GM19023 (cell line): ENCODE measurements at regions not wholly inside any gene's neighbourhood (a gene's known extent, or its start where the extent isn't known, plus 50 kb on each side); places are given as distances from the start of the nearest gene placed in this dataset.

Source experiments
- ATAC-seq: cut with Tn5 transposase; IDR thresholded peaks from one replicate; pipeline ENCODE4 v1.9.1; 2021; ENCODE audit warnings: mild to moderate bottlenecking, moderate library complexity; ENCODE audit not compliant: unreplicated experiment

DNA sequence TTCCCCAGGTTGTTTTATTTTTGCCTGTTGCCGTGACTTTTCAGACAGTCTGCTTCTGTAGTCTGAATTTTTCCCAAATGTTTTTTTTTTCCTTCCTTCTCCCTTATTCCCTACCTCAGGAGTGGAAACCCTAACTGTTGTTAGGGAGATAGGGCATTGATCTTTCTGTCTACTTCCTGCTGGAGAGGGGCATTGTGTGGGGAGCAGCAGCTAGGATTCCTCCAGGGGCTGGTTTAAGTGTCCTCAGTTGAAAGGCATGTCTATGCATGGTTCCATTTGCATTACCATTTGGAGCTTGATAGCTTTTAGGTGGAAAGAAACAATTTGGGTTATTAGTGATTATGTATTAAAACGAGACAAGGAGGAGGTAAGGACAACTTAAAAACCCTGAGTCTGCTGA is 383.9 kb downstream of the DCAF12L2 start:
- ATAC-seq = no peak

DNA sequence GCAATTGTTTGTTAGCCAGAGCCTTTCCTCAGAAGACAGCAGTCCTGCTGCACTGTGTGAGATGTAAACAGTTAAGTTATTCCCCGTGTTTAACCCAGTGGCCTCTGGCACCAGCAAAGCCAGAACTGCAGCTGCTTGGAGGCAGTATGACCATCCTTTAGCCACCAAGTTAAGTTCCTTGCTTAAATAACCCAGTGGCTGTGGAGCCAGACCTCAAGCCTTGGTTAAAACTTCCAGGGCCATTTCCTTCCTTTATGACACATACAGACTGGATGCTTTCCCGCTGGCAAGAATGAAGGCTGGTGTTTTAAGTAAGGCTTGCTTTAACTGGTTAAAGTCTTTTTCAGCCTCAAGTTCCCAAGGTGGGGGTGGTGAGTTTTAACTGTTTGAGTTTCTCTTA is 379.8 kb downstream of the DCAF12L2 start:
- no peak for ATAC-seq

DNA sequence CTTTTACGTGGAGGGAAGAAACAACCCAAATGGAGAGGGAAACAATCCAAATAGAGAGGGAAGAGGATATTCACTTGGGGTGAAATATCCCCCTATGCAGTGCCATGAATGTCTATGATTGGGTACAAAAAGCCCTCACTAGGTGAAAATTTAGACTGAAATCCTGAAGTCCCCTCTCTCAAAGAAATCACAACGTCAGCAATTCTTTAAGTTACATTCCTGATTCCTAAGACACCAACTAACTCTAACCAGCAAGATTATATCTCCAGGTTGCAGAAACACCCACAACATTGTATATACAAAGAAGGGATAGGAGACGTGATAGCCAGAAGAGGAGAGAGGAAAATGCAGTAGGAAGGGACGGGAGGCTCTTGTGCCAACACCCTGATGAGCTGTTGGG is 374.3 kb downstream of the DCAF12L2 start:
- no peak for ATAC-seq

DNA sequence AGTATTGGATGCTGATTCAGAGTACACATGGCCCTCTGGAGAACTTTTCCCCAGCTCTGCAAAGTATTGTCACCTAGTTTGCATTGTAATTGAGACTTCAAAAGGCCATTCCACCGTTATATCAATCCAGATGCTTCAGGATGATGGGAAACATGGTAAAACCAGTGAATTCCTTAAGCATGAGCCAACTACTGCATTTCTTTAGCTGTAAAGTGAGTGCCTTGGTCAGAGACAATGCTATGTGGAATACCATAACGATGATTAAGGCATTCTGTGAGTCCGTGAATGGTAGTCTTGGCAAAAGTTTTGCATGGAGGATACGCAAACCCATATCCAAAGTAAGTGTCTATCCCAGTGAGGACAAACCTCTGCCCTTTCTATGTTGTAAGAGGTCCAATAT is 355.2 kb downstream of the DCAF12L2 start:
- ATAC-seq = no peak

DNA sequence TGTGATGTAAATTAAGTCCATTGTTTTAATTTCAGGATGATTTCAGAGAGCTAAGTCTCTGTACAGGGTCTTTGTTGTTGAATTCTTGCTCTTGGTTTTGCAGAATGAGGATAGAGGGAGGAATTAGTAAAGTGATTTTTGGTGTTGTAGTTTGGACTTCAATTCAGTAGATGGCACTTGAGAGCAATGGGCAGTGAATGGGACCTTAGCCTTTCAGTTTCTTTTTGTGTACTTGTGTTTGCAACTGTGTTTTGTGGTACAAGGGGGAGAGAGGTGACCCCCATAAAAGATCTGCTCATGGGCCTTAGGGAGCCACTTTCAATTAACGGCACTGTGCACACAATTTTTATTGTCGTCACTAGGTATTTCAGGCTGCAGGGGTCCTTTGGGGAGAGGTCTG is 340.0 kb downstream of the DCAF12L2 start:
- ATAC-seq = no peak

DNA sequence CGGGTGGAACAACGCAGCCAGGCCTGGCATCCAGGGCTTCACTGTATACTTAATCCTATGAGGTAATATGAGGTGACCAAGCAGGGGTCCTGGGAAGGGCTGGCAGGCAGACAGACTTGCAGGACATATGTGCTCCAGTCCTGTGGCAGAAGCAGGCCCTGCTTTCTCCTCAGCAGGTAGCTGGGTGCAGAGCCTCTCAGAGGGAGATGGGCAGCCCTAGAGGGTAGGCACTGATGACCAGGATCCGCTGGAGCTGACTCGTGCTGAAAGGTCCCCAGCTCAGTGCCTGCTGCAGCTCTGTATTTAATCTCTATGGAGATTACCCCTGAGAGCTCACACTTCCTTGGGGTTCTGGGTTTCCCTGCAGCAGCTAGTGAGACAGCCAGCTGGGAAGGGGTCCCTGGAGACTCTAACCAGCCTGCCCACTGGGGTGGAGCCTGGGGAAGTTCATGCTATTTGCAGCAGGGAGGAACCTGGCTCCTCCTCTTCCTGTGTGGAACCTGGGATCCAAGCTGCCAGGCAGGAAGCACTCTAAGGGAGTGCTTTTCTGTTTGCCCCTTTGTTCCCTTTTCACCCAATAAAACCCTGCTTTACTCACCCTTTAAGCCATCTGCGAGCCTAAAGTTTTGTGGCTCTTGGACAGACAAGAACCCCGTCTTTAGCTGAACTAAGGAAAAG is 339.2 kb downstream of the DCAF12L2 start:
- ATAC-seq = no peak

DNA sequence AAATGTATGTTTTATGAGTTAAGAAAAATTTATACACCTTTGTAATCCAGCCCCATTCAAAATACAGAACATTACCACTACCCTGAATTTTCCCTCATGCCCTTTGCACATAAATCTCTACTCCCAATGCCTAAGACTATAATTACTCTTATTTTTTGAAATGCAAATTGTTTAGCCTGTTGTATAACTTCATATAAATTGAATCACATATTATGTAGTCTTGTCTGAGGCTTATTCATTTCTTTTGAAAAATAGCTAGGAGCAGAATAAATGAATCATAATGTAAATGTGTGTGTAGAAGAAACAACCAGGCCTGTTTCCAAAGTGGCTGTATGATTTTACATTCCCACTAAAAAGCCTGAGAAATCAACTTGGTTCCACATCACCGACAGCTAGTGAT is 319.8 kb downstream of the DCAF12L2 start:
- ATAC-seq = no peak

DNA sequence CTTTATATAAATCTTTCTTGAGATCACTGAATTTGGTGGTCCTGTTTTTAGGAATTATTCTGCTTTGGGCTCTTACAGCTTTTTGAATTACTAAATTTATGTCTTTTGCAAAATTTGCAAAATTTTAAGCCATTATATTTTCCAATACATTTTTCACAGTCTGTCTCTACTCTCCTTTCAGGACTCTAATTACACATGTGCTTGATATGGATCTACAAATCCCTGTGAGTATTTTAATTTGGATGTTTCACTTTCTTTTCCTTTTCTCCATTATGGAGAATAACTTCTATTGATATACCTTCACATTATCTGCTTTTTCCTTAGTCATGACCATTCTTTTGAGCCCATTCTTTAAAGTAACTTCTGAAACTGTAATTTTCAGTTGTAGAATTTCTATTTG is 315.4 kb downstream of the DCAF12L2 start:
- no peak for ATAC-seq

DNA sequence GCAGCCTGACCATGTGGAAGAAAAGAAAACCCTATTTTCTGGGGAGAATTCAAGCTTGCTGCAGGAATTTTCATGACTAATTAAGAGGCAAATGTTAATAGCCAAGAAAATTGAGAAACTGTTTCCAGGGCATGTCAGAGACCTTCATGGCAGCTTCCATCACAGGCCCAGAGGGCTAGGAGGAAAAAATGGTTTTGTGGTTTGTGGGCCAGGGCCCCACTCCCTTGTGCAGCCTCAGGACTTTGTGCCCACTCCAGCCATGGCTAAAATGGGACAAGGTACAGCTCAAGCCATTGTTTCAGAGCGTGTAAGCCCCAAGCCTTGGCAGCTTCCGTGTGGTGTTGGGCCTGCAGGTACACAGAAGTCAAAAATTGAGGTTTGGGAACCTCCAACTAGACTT is 282.9 kb downstream of the DCAF12L2 start:
- ATAC-seq = no peak

DNA sequence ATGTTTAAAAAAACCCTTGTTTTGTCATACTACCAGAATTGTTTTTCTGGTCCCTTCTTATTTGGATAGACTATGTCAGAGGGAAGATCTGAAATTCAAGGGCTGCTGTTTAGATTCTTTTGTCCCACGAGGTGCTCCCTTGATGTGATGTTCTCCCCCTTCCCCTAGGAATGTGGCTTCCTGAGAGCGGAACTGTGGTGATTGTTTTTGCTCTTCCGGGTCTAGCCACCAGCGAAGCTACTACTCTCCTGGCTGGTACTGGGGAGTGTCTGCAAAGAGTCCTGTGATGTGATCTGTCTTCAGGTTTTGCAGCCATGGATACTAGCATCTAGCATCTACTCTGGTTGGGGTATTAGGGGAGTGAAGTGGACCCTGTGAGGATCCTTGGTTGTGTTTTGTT is 271.1 kb downstream of the DCAF12L2 start:
- ATAC-seq = no peak

DNA sequence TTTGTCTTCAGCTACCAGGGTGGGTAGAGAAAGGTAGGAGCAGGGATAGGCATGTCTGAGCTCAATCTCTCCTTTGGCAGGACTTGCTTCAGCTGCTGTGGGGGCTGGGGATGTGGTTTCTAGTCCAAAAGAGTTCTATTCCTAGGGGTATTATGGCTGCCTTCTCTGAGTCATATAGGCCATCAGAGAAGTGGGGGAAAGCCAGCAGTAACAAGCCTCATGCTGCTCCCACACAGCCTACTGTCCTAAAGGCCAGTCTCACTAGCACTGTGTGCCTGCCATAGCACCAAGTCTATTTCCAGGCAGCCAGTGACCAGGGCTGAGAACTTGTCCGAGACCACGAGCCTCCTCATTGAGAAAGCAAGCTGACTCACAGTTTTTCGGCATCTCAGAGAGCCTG is 270.6 kb downstream of the DCAF12L2 start:
- no peak for ATAC-seq

DNA sequence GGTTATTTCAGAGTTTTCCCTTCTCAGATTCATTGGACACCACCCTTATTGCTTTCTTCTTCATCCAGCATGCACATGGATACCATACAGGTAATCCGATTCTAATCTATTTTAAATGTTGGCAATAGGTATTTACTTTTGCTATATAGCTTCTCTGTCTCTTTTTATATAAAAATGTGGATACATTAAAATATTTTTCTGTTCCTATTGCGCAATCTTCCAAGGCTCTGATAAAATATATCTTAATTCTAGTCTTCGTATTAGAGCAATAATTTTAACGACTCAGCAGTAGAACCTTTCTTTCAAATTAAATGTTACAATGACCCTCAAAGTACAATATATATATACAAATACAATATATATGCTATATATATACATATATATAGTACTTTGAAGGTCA is 239.8 kb downstream of the DCAF12L2 start:
- ATAC-seq = no peak

DNA sequence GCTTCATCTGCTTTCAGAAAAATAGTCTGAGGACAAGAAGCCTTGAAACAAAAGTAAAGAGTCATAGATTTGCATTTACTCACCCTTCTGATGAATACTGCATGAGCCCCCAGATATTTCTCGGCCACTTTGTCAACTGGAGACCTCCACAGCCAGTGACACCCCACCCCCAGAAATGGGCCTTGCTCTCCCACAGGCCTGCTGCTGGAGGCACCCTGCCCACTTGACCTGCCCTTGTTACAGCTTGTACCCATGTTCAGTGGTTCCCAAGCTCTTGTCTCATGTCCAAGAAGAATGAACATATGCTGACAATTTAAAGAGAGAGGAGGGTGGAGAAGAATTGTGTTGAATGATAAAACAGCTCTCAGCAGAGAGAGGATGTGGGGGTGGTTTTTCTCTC is 225.1 kb downstream of the DCAF12L2 start:
- no peak for ATAC-seq

DNA sequence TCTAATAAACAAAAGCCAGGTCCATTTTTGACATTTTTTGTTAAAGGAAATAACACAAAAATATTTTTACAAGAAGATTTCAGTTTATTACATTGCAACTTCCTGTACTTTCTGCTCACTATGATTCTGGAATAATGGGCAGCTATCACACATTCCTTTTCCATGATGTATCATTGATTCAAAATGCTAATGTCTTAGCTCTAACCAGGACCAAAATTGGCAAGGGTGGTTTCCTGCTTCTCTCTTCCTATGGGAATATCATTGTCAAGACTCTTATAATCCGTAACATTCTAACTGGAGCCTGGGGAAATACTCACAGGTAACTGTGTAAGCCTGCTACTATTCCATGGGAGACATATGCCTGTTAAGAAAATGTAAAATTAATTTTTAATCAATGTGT is 218.6 kb downstream of the DCAF12L2 start:
- ATAC-seq = no peak

DNA sequence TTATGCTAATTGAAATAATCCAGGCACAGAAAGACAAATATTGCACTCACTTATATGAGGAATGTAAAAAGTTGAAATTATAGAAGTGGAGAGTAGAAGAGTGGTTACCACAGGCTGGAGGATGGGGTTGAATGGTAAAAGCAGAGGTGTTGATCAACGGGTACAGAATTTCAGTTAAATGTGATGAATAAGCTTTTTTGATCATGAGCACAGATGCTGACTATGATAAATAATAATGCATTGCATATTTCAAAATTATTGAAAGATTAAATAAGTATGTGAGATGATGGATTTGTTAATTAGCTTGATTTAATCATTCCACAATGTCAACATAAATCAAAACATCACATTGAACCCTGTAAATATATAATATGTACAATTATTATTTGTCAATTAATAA is 213.1 kb downstream of the DCAF12L2 start:
- no peak for ATAC-seq

DNA sequence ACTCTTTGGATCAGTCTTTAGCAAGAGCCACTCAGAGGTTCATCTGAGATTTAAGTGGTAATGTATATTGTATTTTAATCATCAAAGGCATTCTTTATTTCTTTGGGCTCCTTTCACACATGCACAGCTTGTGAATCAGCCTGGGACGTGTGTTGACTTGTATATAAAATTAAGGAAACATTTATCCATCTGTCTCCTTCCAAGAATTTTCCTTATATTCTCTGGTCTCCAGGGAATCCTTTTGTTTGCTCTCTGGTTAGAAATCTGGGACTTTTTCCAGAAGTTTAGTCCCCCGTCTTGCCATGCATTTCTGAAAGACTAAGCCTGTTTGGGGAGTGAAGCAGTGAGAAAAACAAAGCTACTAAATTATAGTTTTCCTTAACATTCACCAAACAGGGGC is 212.3 kb downstream of the DCAF12L2 start:
- no peak for ATAC-seq

DNA sequence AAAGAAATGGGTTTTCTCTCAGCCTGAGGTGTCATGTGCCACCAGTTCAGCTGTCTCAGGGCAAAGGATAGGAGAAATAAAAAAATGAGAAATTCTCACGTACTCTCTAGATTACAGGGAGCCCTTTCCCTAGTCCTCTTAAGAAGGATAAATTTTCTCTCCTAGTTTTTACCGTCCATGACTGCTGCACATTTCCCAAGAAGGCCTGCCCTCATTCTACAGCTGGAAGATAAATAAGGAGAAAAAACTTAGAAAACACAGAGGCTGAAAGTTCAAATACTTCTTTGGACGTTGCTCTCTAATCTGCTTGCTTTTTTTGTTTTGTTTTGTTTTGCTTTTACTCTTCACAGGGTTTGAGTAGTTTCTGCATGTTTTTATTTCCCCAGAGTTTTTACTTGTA is 211.9 kb downstream of the DCAF12L2 start:
- no peak for ATAC-seq

DNA sequence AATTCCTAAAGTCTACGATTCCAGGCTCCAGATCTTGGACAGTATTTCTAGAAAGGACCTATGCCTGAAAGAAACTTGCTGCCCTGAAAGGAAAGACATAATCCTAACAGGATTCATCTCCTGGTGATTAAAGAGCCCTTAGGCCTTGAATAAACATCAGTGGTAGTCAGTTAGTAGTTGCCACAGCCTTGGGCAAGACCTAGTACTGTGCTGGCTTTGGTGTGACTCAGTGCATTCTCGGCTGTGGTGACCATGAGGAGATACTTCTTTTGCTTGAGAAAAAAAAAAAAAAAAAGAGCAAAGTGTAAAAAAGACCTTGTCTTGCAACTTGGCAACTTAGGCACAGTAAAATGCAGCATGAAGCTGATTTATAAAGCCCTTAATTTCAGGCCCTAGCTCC is 188.2 kb downstream of the DCAF12L2 start:
- no peak for ATAC-seq

DNA sequence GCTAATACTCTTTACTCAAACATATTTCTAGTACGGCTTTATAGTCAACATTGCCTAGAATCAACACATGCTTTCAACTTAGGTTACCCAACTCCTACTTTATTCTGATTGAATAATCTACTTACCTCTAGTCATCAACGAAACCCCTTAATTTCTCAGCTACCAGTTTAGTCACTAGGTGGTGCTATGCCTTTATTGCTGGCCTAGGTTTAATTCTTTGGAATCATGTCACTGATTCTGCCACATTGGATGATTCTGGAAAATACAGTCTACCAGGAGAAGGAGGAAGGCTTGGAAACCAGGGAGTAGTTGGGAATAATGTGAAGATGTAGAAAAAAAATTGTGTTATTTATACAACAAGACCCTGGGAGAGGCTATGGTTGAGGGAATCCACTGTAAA is 167.7 kb downstream of the DCAF12L2 start:
- ATAC-seq = no peak

DNA sequence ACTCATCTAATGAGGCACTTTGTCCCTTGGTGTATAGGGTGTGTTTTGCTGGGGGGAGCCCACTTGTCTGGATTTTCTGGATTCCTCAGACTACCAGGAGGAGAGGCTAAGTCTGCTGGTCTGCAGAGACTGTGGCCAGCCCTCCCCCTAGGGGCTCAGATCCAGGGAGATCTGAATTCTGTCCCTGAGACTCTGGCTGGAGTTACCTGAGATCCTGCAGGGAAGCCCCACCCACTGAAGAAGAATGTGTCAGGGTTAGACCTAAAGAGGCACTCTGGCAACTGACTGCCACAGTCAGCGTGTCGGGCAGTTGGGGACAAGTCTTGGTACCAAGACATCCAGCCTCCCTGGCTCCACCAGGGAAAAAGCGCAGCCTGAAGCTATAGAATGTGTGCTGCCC is 138.9 kb downstream of the DCAF12L2 start:
- ATAC-seq = no peak

DNA sequence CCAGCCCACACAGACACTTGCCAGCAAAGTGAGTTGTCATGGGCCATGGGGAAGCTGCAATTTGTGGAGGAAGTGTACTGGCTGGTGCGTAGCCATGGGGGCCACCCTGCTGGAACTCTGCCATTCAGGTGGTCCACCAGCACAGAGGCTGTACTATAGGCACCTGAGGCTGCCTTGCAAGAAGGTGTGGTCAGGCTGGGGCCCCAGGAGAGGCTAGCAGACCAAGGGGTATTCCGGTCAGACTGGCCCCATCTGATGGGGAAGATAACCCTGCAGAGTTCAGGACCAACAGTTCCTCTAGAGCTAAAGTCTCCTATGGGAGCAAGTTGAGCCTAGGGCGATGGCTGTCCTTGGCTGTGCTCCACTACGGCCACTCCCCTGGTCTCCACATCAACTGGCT is 136.1 kb downstream of the DCAF12L2 start:
- ATAC-seq = no peak

DNA sequence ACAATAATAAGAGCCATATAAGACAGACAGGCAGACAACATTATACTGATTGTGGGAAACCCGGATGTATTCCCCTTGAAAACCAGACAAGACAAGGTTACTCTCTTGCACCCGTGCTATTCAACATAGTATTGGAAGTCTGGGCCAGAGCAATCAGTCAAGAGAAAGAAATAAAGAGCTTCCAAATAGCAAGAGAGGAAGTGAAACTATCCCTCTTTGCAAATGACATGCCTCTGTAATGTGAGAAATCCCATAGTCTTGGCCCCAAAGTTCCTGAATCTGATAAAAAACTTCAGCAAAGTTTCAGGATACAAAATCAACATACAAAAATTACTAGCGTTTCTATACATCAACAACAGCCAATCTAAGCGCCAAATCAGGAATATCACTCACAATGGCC is 102.1 kb downstream of the DCAF12L2 start:
- no peak for ATAC-seq

DNA sequence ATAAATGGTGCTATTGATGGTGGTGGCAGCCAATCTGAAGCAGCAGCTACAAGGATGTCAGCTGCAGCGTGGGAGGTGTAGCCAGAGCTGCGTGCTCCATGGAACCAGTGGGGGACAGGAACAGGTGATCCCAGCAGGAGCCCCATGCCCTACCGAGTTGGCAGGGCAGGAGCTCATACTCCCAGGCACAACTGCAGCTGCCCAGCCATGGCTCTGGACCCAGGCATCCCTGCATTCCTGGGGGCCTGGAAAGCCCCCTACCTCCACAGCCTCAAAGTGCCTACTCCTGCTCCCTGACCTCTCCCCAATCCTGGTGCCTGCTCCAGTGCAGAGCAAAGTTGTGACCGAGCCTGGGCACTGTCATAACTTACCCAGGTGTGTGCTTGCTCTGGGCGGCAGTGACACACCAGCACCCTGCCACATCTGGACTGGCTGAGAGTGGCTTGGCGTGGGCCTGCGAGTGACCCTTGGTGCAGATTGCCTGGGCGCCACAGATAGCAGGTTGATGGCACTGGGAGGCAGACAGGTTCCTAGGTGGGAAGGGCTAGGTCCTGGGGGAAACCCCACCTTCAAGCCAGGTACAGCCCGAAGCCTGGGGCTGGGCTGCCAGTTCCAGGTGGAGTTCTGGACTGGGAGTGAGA is 101.1 kb downstream of the DCAF12L2 start:
- ATAC-seq = no peak
